BLaER1 (cell line): ENCODE measurements at regions not wholly inside any gene's neighbourhood (a gene's known extent, or its start where the extent isn't known, plus 50 kb on each side); places are given as distances from the start of the nearest gene placed in this dataset.

Source experiments
- H3K27ac ChIP-seq: shearing (Covaris generic); formaldehyde crosslinking; 2 replicates; pipeline ENCODE4 v1.8.1; 2022
- H3K27me3 ChIP-seq: shearing (Covaris generic); formaldehyde crosslinking; 2 replicates; pipeline ENCODE4 v1.8.1; 2022
- H3K36me3 ChIP-seq: shearing (Covaris generic); formaldehyde crosslinking; 2 replicates; pipeline ENCODE4 v1.8.1; 2022
- H3K4me1 ChIP-seq: shearing (Covaris generic); formaldehyde crosslinking; 2 replicates; pipeline ENCODE4 v1.8.1; 2022
- H3K4me2 ChIP-seq: shearing (Covaris generic); formaldehyde crosslinking; 2 replicates; pipeline ENCODE4 v1.8.1; 2022
- H3K4me3 ChIP-seq: shearing (Covaris generic); formaldehyde crosslinking; 2 replicates; pipeline ENCODE4 v1.8.1; 2022
- H3K9ac ChIP-seq: shearing (Covaris generic); formaldehyde crosslinking; 2 replicates; pipeline ENCODE4 v1.8.1; 2022
- H3K9me3 ChIP-seq: shearing (Covaris generic); formaldehyde crosslinking; 2 replicates; pipeline ENCODE4 v1.8.1; 2022
- H4K20me1 ChIP-seq: shearing (Covaris generic); formaldehyde crosslinking; 2 replicates; pipeline ENCODE4 v1.8.1; 2022
- Cebpa-rat ChIP-seq: shearing (Covaris generic); IDR thresholded peaks from 2 replicates; pipeline ENCODE4 v1.8.1; 2022

GRCh38 chr12:58777815-58778214 lies 142.5 kb downstream of the LRIG3 start:
- Histone ChIP-seq H3K4me3 (no peak overlapping the region), H3K27me3 (no peaks in the 10 kb centered on the region), H3K4me2 (no peak overlapping the region), H4K20me1 (no peaks in the 10 kb centered on the region), H3K36me3 (no peaks in the 10 kb centered on the region), H3K9me3 (no peaks in the 10 kb centered on the region), H3K27ac (no peak overlapping the region), H3K9ac (no peak overlapping the region), H3K4me1 (no peaks in the 10 kb centered on the region)
- no peak for TF ChIP-seq Cebpa-rat

- Histone ChIP-seq H3K9me3 (no peaks in the 10 kb centered on the region), H3K36me3 (no peaks in the 10 kb centered on the region), H3K4me2 (no peak overlapping the region), H3K4me1 (no peaks in the 10 kb centered on the region), H3K9ac (no peak overlapping the region), H3K27ac (no peak overlapping the region), H4K20me1 (no peaks in the 10 kb centered on the region), H3K4me3 (no peak overlapping the region), H3K27me3 (no peaks in the 10 kb centered on the region)
- no peak for TF ChIP-seq Cebpa-rat
Measured at GRCh38 chr12:58781609-58782008, 138.7 kb downstream of the LRIG3 start.

- Histone ChIP-seq H3K27me3 (no peaks in the 10 kb centered on the region), H3K4me3 (no peak overlapping the region)
- TF ChIP-seq Cebpa-rat, result no peak
Measured at GRCh38 chr12:58787021-58787760, 133.1 kb downstream of the LRIG3 start.

GRCh38 chr12:58794859-58795258 lies 125.4 kb downstream of the LRIG3 start:
- no peak overlapping the region for H3K4me3 ChIP-seq
- no peaks in the 10 kb centered on the region for H4K20me1 ChIP-seq
- H3K4me1 ChIP-seq, result peaks cover under 1% of the 10 kb centered on the region; the same call in 1 of the 2 replicates
- peaks cover 6% of the 10 kb centered on the region; the same call in 1 of the 2 replicates for H3K9me3 ChIP-seq
- H3K9ac ChIP-seq, result no peak overlapping the region
- no peaks in the 10 kb centered on the region for H3K27me3 ChIP-seq
- H3K27ac ChIP-seq, result no peak overlapping the region
- H3K4me2 ChIP-seq, result no peak overlapping the region
- TF ChIP-seq Cebpa-rat, result no peak
- H3K36me3 ChIP-seq, result no peaks in the 10 kb centered on the region

More at GRCh38 chr12:58787021-58787760, 133.1 kb downstream of the LRIG3 start:
- no peak overlapping the region for H3K9ac ChIP-seq
- H3K36me3 ChIP-seq, result no peaks in the 10 kb centered on the region
- H3K4me1 ChIP-seq, result no peaks in the 10 kb centered on the region
- H3K27ac ChIP-seq, result no peak overlapping the region
- H3K4me2 ChIP-seq, result no peak overlapping the region
- no peaks in the 10 kb centered on the region for H3K9me3 ChIP-seq
- H4K20me1 ChIP-seq, result no peaks in the 10 kb centered on the region

GRCh38 chr12:58795825-58796224 lies 124.5 kb downstream of the LRIG3 start:
- Histone ChIP-seq H3K27ac (no peak overlapping the region), H3K4me1 (peaks cover 6% of the 10 kb centered on the region; the same call in 1 of the 2 replicates), H3K4me2 (no peak overlapping the region), H4K20me1 (no peaks in the 10 kb centered on the region), H3K9ac (no peak overlapping the region), H3K9me3 (peaks cover 6% of the 10 kb centered on the region; the same call in 1 of the 2 replicates), H3K4me3 (no peak overlapping the region), H3K36me3 (no peaks in the 10 kb centered on the region), H3K27me3 (no peaks in the 10 kb centered on the region)
- TF ChIP-seq Cebpa-rat, result no peak

GRCh38 chr12:58801986-58802385 lies 118.3 kb downstream of the LRIG3 start:
- Histone ChIP-seq H3K27ac (no peak overlapping the region), H3K9ac (no peak overlapping the region), H3K4me3 (no peak overlapping the region), H4K20me1 (no peaks in the 10 kb centered on the region), H3K4me2 (no peak overlapping the region), H3K36me3 (no peaks in the 10 kb centered on the region), H3K27me3 (no peaks in the 10 kb centered on the region), H3K9me3 (peaks cover 6% of the 10 kb centered on the region; the same call in 1 of the 2 replicates), H3K4me1 (peaks cover 6% of the 10 kb centered on the region; the same call in 1 of the 2 replicates)
- TF ChIP-seq Cebpa-rat, result no peak

- H3K9me3 ChIP-seq, result peaks cover 6% of the 10 kb centered on the region; the same call in 1 of the 2 replicates
- H4K20me1 ChIP-seq, result no peaks in the 10 kb centered on the region
- H3K4me1 ChIP-seq, result peaks cover 6% of the 10 kb centered on the region; the same call in 1 of the 2 replicates
- H3K9ac ChIP-seq, result no peak overlapping the region
- no peaks in the 10 kb centered on the region for H3K36me3 ChIP-seq
- H3K27me3 ChIP-seq, result no peaks in the 10 kb centered on the region
- H3K4me3 ChIP-seq, result no peak overlapping the region
- H3K27ac ChIP-seq, result no peak overlapping the region
- TF ChIP-seq Cebpa-rat, result no peak
- no peak overlapping the region for H3K4me2 ChIP-seq
Measured at GRCh38 chr12:58803908-58804307, 116.4 kb downstream of the LRIG3 start.

- H3K9me3 ChIP-seq, result no peaks in the 10 kb centered on the region
- H3K4me2 ChIP-seq, result no peak overlapping the region
- H3K27ac ChIP-seq, result no peak overlapping the region
- H3K36me3 ChIP-seq, result no peaks in the 10 kb centered on the region
- H3K4me1 ChIP-seq, result peaks cover 6% of the 10 kb centered on the region; the same call in 1 of the 2 replicates
- no peaks in the 10 kb centered on the region for H4K20me1 ChIP-seq
- no peak for TF ChIP-seq Cebpa-rat
- H3K4me3 ChIP-seq, result no peak overlapping the region
- H3K27me3 ChIP-seq, result no peaks in the 10 kb centered on the region
- no peak overlapping the region for H3K9ac ChIP-seq
Measured at GRCh38 chr12:58804749-58805148, 115.6 kb downstream of the LRIG3 start.

GRCh38 chr12:58809064-58809607 lies 111.2 kb downstream of the LRIG3 start:
- Histone ChIP-seq H3K4me2 (no peak overlapping the region), H3K9ac (no peak overlapping the region)

GRCh38 chr12:58811346-58811745 lies 109.0 kb downstream of the LRIG3 start:
- no peaks in the 10 kb centered on the region for H3K27me3 ChIP-seq
- no peaks in the 10 kb centered on the region for H4K20me1 ChIP-seq
- H3K36me3 ChIP-seq, result no peaks in the 10 kb centered on the region
- H3K4me1 ChIP-seq, result no peaks in the 10 kb centered on the region
- H3K9me3 ChIP-seq, result no peaks in the 10 kb centered on the region
- TF ChIP-seq Cebpa-rat, result no peak
- no peak overlapping the region for H3K4me2 ChIP-seq
- H3K9ac ChIP-seq, result no peak overlapping the region
- no peak overlapping the region for H3K4me3 ChIP-seq
- no peak overlapping the region for H3K27ac ChIP-seq

More at GRCh38 chr12:58809064-58809607, 111.2 kb downstream of the LRIG3 start:
- Histone ChIP-seq H4K20me1 (no peaks in the 10 kb centered on the region), H3K27ac (no peak overlapping the region), H3K4me1 (no peaks in the 10 kb centered on the region), H3K9me3 (no peaks in the 10 kb centered on the region), H3K27me3 (no peaks in the 10 kb centered on the region), H3K36me3 (no peaks in the 10 kb centered on the region), H3K4me3 (no peak overlapping the region)
- TF ChIP-seq Cebpa-rat, result no peak
